Activated T-cell treated with anti-CD3 and anti-CD28 coated beads, Interleukin-2, amount 50 U/mL, for 4 hours (primary cell): ENCODE measurements at regions not wholly inside any gene's neighbourhood (a gene's known extent, or its start where the extent isn't known, plus 50 kb on each side); places are given as distances from the start of the nearest gene placed in this dataset.

ENCODE experiments used
- ATAC-seq, 2 donors: fragments of 200-7000 bp; cut with Tn5 transposase; one replicate each; pipeline ENCODE4 v1.10.0; 2021
- DNase-seq: peaks from one replicate; pipeline ENCODE4 v3.0.0-alpha.2; 2020
- H3K27me3 Mint-ChIP-seq: one replicate; pipeline ENCODE4 v1.8.0; 2021; ENCODE audit warnings: low read depth, mixed read lengths
- H3K36me3 Mint-ChIP-seq: one replicate; pipeline ENCODE4 v1.8.0; 2022; ENCODE audit warnings: mixed read lengths; ENCODE audit not compliant: insufficient read depth
- H3K4me1 Mint-ChIP-seq: one replicate; pipeline ENCODE4 v1.8.0; 2021; ENCODE audit warnings: low read depth, mixed read lengths
- H3K4me3 Mint-ChIP-seq: one replicate; pipeline ENCODE4 v1.8.0; 2021; ENCODE audit warnings: mild to moderate bottlenecking, moderate library complexity, mixed read lengths
- H3K9me3 Mint-ChIP-seq: one replicate; pipeline ENCODE4 v1.8.0; 2021; ENCODE audit warnings: mixed read lengths

DNA sequence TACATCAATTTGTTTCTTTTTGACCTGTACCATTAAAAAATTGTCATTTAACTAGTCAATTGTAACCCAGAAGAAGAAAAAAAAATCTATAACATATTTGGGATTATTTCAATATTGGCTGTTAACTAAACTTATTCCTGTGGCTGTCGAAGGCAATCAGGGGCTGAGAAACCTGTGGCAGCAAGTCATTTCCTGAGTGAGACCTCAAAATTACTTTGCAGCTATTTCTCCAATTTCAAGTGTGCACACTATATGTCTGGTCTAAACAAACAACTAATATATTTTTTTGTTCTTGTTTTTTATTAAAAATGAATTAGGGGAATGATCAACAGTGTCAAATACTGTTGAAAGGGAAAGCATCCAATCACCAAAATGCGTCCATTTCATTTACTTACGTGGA is 1357.6 kb upstream of the B3GALT2 start:
- no peak for ATAC-seq
- Mint-ChIP-seq H3K36me3 (no peaks in the 10 kb centered on the region), H3K4me3 (no peak overlapping the region), H3K4me1 (no peaks in the 10 kb centered on the region), H3K9me3 (no peaks in the 10 kb centered on the region), H3K27me3 (no peaks in the 10 kb centered on the region)
- DNase-seq, result no peak

DNA sequence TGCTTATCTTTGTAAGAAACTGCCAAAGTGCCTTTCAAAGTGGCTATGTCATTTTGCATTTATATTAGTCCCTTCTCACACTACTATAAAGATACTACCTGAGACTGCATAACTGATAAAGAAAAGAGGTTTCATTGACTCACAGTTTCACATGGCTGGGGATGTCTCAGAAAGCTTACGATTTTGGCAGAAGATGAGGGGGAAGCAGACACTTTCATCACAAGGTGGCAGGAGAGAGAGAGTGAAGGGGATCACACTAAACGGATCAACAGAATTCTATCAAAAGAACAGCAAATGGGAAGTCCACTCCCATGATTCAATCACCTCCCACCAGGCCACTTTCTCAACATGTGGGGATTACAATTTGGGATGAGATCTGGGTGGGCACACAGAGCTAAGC is 1352.0 kb upstream of the B3GALT2 start:
- no peak for DNase-seq
- H3K27me3 Mint-ChIP-seq, result no peaks in the 10 kb centered on the region
- H3K9me3 Mint-ChIP-seq, result no peaks in the 10 kb centered on the region
- no peaks in the 10 kb centered on the region for H3K36me3 Mint-ChIP-seq
- no peaks in the 10 kb centered on the region for H3K4me1 Mint-ChIP-seq
- no peak for ATAC-seq
- no peak overlapping the region for H3K4me3 Mint-ChIP-seq

DNA sequence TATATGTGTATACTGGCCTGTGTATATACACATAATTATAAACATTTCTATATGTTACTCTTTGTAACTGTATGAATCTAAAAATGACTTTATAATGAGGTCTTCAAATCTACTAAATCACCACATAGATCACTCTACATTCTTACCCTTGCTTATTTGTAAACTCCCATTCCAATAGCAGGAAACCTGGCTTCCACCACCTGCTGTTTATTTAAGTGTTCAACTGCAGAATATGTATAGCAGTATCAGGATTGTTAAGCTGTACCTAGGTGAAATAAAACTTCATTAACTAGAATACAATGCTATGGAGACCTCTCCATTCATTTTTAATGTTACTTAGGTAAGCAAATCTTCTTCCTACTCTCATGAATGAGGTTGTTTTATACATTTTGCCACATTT is 1351.1 kb upstream of the B3GALT2 start:
- H3K9me3 Mint-ChIP-seq, result no peaks in the 10 kb centered on the region
- no peak for ATAC-seq
- no peaks in the 10 kb centered on the region for H3K4me1 Mint-ChIP-seq
- no peak overlapping the region for H3K4me3 Mint-ChIP-seq
- no peak for DNase-seq
- no peaks in the 10 kb centered on the region for H3K36me3 Mint-ChIP-seq
- no peaks in the 10 kb centered on the region for H3K27me3 Mint-ChIP-seq

DNA sequence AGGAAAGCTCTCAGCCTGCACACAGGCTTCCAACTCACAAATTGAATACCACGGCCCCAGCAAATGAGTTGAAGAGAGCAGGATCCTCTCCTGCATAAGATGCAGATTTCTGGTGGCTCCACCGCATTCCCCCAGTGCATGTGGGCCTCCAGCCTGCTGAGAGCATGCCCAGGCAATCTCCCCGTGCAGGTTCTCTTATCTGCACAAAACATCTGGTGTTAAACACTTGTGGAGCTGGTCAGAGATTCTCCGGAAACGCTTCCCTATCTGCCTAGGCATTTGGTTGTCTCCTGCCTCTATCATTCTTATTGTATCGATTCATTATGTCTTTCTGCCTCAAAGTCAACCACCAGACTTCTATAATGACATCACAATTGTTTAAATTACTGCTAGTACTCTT is 1349.0 kb upstream of the B3GALT2 start:
- Mint-ChIP-seq H3K27me3 (no peaks in the 10 kb centered on the region), H3K9me3 (no peaks in the 10 kb centered on the region), H3K4me1 (no peaks in the 10 kb centered on the region), H3K4me3 (no peak overlapping the region), H3K36me3 (no peaks in the 10 kb centered on the region)
- DNase-seq, result no peak
- ATAC-seq, result no peak

DNA sequence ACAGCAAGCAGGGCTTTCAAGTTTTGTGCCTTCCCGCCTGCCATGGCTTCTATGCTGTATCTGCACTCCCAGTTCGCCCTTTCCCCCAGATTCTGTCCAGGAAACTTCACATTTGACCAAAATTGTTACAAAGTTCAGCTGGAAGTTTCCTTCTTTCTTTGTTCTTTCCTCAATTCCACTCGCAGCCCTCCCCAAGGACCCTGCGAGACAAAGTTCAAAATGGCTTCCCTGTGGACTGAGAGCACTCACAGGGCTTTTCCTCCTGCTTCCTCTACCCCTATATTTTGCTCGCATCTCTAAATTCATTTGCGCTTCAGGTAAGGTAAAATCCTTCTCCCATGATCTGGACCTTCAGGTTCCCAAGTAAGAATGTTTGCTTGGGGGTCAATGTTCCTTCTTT is 1348.4 kb upstream of the B3GALT2 start:
- Mint-ChIP-seq H3K4me1 (no peaks in the 10 kb centered on the region), H3K4me3 (no peak overlapping the region), H3K9me3 (no peaks in the 10 kb centered on the region), H3K27me3 (no peaks in the 10 kb centered on the region), H3K36me3 (no peaks in the 10 kb centered on the region)
- ATAC-seq (no peak), DNase-seq (no peak)

DNA sequence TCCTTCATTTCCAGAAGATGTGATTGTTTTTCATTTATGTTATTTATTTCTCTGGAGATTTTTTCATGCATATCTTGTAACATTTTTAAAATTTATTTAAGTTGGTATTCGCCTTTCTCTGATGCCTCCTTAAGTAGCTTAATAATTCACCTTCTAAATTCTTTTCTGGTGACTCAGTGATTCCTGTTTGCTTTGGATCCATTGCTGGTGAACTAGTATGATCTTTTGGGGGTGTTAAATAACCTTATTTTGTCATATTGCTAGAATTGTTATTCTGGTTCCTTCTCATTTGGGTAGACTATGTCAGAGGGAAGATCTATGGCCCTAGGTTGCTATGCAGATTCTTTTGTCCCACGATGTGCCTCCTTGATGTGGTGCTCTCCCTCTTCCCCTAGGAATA is 1347.2 kb upstream of the B3GALT2 start:
- ATAC-seq, result no peak
- H3K4me1 Mint-ChIP-seq, result no peaks in the 10 kb centered on the region
- H3K36me3 Mint-ChIP-seq, result no peaks in the 10 kb centered on the region
- H3K27me3 Mint-ChIP-seq, result no peaks in the 10 kb centered on the region
- H3K9me3 Mint-ChIP-seq, result no peaks in the 10 kb centered on the region
- no peak for DNase-seq
- no peak overlapping the region for H3K4me3 Mint-ChIP-seq

DNA sequence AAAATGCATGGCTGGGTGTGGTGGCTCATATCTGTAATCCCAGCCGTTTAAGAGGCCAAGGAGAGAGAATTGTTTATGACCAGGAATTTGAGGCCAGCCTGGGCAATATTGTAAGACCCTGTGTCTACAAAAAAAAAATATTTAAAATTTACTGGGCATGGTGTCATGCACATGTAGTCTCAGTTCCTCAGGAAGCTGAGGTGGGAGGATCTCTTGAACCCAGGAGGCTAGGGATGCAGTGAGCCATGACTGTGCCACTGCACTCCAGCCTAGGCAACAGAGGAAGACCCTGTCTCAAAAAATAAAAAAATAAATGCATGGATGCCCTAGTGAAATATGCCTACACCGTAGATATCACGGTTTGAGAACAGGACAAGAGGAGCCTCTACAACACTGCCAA is 1331.2 kb upstream of the B3GALT2 start:
- Mint-ChIP-seq H3K4me3 (no peak overlapping the region), H3K9me3 (no peaks in the 10 kb centered on the region), H3K4me1 (no peaks in the 10 kb centered on the region), H3K27me3 (no peaks in the 10 kb centered on the region), H3K36me3 (no peaks in the 10 kb centered on the region)
- no peak for ATAC-seq
- no peak for DNase-seq

DNA sequence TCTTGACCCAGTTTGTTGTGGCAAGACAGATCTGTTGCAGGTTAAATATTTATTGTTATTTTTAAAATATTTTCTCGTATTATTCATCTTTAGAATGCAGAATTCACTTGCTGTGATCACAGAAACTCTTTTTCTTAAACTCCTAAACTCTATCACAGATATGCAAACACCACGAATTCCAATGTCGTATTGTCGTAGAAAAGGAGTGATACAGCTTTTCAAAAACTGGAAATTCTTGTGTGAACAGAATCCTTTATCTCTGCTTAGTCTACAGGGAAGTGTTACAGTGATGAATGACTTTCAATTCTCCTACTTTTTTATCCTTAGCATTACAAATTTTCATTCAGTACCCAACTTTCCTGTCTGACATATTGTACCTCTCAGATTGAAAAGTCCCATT is 1329.5 kb upstream of the B3GALT2 start:
- ATAC-seq, result no peak
- H3K27me3 Mint-ChIP-seq, result no peaks in the 10 kb centered on the region
- H3K9me3 Mint-ChIP-seq, result no peaks in the 10 kb centered on the region
- no peaks in the 10 kb centered on the region for H3K4me1 Mint-ChIP-seq
- DNase-seq, result no peak
- no peaks in the 10 kb centered on the region for H3K36me3 Mint-ChIP-seq
- no peak overlapping the region for H3K4me3 Mint-ChIP-seq

DNA sequence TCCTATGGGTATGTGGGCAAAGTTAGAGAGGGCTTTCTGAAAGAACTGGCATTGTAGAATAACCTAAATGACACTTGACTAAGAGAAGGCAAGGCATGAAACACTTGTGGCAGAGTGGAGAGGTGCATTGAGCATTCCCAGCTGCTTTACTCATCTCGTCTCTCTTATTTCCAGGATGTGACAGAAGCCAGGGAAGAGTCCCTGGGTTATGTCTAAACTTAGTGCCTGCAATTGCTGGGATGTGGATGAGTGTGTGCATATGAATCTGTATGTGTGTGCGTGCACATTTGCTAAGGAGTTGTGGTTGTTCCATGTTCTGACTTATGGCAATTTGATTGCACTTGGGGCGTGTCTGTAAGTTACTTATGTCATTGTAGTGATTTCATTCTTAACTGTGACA is 1326.5 kb upstream of the B3GALT2 start:
- no peaks in the 10 kb centered on the region for H3K27me3 Mint-ChIP-seq
- no peak overlapping the region for H3K4me3 Mint-ChIP-seq

DNA sequence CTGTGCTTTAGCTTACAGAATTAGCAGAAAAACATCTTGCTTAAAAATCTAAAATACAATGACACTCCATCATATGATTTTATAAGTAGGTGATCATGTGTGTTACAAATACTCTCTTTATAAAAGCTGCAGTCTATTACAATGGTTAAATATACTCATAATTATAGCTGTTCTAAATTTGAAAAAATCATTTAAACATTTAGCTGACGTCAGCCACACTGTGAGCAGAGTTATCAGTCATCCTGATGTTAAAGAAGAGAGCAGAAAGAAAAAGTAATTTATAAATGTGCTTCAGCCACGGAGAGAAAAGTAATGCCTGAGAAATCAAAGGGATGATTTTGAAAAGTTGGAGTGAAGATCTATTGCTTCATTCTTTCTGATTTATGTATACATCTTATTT is 1325.9 kb upstream of the B3GALT2 start:
- peaks cover 6% of the 10 kb centered on the region for H3K9me3 Mint-ChIP-seq
- no peak for ATAC-seq
- no peak for DNase-seq
- H3K4me1 Mint-ChIP-seq, result no peaks in the 10 kb centered on the region
- H3K4me3 Mint-ChIP-seq, result no peak overlapping the region
- H3K27me3 Mint-ChIP-seq, result no peaks in the 10 kb centered on the region
- H3K36me3 Mint-ChIP-seq, result no peaks in the 10 kb centered on the region

More for the DNA sequence above, 1326.5 kb upstream of the B3GALT2 start:
- Mint-ChIP-seq H3K9me3 (peaks cover 6% of the 10 kb centered on the region), H3K36me3 (no peaks in the 10 kb centered on the region), H3K4me1 (no peaks in the 10 kb centered on the region)
- no peak for DNase-seq
- ATAC-seq, result no peak

DNA sequence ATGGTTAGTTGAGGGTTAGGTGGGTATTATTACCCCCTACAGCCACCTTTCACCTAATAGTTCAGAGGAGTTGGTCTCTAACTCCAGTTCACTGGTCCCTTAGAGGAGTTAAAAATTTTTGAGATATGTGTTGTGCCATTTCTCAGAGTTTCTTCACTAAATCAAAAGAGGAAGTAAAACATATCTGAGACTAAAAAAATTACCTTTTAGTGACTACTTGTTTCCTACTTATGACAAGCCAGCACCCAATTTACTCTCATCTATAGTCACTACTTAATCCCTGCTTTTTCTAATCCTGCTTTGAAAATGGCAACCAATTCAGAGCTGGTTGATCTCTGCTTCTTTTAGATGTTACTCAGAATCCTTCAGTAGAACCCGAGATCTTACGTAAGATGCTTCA is 1316.8 kb upstream of the B3GALT2 start:
- no peaks in the 10 kb centered on the region for H3K36me3 Mint-ChIP-seq
- no peaks in the 10 kb centered on the region for H3K4me1 Mint-ChIP-seq
- no peak overlapping the region for H3K4me3 Mint-ChIP-seq
- H3K9me3 Mint-ChIP-seq, result no peaks in the 10 kb centered on the region
- ATAC-seq (no peak), DNase-seq (no peak)
- H3K27me3 Mint-ChIP-seq, result no peaks in the 10 kb centered on the region

DNA sequence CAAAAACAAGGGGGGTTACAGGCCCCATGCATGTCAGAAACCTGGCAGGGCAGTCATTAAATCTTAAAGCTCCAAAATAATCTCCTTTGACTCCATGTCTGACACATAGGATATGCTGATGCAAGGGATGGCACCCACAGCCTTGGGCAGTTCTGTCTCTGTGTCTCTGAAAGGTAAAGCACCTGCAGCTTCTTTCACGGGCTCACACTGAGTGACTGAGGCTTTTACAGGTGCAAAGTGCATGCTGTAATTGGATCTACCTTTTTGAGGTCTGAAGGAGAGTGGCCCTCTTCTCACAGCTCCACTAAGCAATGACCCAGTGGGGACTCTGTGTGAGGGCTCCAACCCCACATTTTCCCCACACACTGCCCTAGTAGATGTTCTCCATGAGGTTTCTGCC is 1309.0 kb upstream of the B3GALT2 start:
- no peaks in the 10 kb centered on the region for H3K4me1 Mint-ChIP-seq
- H3K27me3 Mint-ChIP-seq, result no peaks in the 10 kb centered on the region

DNA sequence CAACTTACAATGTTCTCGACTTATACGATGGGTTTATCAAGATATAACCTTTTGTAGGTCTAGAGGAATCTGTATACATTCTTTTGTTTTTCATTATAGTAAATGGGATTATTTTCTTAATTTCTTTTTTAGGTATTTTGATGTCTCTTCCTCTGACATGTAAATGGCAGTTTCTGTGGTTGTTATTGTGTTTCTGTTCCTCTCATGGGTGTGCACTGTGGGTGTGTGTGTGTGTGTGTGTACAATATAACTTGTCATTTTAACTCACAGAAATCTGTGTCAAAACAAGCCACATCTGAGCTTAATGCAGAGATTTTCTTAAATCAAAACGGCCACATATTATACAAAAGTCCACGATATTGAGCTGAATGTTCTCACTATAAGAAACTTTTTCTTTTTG is 1300.8 kb upstream of the B3GALT2 start:
- DNase-seq (no peak), ATAC-seq (no peak)
- no peaks in the 10 kb centered on the region for H3K36me3 Mint-ChIP-seq
- no peaks in the 10 kb centered on the region for H3K4me1 Mint-ChIP-seq
- no peaks in the 10 kb centered on the region for H3K9me3 Mint-ChIP-seq
- no peaks in the 10 kb centered on the region for H3K27me3 Mint-ChIP-seq
- H3K4me3 Mint-ChIP-seq, result no peak overlapping the region

More for the DNA sequence above, 1309.0 kb upstream of the B3GALT2 start:
- DNase-seq (no peak), ATAC-seq (no peak)
- H3K36me3 Mint-ChIP-seq, result no peaks in the 10 kb centered on the region
- H3K9me3 Mint-ChIP-seq, result peaks cover 6% of the 10 kb centered on the region
- no peak overlapping the region for H3K4me3 Mint-ChIP-seq

DNA sequence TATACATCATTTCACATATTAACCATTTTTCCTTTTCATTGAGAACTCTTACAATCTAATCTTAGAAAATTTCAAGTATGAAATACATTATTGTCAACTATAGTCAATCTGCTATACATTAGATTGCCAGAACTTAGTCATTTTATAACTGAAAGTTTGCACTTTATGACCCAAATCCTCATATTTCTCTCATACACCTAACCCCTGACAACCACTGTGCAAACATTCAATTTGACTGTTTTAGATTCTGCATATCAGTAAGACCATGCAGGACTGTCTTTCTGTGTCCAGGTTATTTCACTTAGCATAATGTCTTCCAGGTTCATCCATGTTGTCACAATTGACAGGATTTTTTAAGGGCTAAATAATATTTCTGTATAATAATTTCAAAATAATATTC is 1299.0 kb upstream of the B3GALT2 start:
- DNase-seq, result no peak
- Mint-ChIP-seq H3K4me1 (no peaks in the 10 kb centered on the region), H3K36me3 (no peaks in the 10 kb centered on the region), H3K27me3 (no peaks in the 10 kb centered on the region), H3K4me3 (no peak overlapping the region), H3K9me3 (no peaks in the 10 kb centered on the region)
- ATAC-seq, result no peak

DNA sequence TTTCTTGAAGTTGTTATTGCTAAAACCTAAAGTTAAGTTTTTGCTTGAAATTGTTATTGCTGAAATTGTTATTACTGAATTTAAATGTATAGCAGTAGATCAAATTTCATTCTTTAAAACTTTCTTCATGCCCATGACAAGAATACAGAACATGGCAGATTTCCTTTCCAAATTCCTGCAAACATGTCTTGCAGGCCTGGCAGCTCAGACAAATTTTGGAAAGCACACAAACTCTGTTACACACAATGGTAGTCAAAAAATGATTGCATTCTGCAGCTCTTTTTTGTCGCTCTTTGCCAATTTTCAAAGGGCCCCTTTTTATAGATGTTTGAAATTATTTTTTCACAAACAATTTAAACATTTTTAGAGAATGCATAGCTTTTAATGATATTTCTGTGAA is 1292.3 kb upstream of the B3GALT2 start:
- H3K9me3 Mint-ChIP-seq, result no peaks in the 10 kb centered on the region
- ATAC-seq, result no peak
- no peaks in the 10 kb centered on the region for H3K27me3 Mint-ChIP-seq
- H3K36me3 Mint-ChIP-seq, result no peaks in the 10 kb centered on the region
- DNase-seq, result no peak
- H3K4me1 Mint-ChIP-seq, result no peaks in the 10 kb centered on the region
- no peak overlapping the region for H3K4me3 Mint-ChIP-seq

DNA sequence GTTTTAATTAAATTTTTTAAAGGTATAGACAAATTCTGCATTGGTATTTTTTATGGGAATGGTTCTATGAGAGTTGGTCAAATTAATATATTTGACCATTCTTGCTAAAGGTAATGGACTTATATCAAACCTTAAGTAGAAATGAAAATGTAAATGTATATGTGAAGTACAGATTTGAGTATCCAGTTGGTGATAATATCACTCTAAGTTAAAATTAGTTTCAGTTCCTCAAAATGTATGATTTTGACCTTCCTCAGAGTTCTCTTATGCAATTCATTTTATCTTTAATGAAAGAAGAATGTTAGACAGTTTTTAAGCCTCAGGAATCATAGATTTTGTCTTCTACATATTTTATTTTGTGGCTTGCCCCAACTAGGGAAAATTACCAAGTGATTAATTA is 1291.5 kb upstream of the B3GALT2 start:
- no peak for ATAC-seq
- Mint-ChIP-seq H3K36me3 (no peaks in the 10 kb centered on the region), H3K9me3 (no peaks in the 10 kb centered on the region)

More for the DNA sequence above, 1291.5 kb upstream of the B3GALT2 start:
- H3K27me3 Mint-ChIP-seq, result no peaks in the 10 kb centered on the region
- no peaks in the 10 kb centered on the region for H3K4me1 Mint-ChIP-seq
- H3K4me3 Mint-ChIP-seq, result no peak overlapping the region
- no peak for DNase-seq
